Right forelimb (tissue), 1 donor: ENCODE measurements at regions not wholly inside any gene's neighbourhood (a gene's known extent, or its start where the extent isn't known, plus 50 kb on each side); places are given as distances from the start of the nearest gene placed in this dataset.
"Not testable (repeated sequence)": the region's sequence is repeated elsewhere in the genome, so short reads cannot be mapped to it uniquely, and the experiment has no call there.

Source experiments
- DNase-seq: peaks from one replicate; pipeline ENCODE4 v3.0.0-alpha.2; 2018

DNA sequence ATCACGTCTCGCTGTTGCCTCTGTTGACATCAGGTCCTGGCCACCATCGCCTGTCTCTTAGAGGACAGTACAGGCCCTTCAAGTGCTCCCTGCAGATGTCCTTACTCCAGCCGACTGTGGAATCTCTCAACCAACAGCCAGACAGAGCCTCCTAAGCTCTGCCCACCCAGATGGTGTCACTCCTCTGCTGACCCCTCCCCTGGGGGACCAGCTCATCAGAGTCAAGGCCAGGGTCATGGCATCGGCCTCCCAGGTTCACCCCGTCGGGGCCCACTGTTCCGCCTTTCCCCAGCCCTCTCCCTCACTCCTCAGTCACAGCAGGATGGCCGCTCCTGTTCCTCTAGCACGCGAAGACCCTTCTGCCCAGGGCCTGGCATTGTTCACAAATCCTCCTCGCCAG is 157.3 kb upstream of the TMEM132C start:
- no peak for DNase-seq

GRCh38 chr12:128111333-128111732 is 155.6 kb upstream of the TMEM132C start:
- no peak for DNase-seq

DNA sequence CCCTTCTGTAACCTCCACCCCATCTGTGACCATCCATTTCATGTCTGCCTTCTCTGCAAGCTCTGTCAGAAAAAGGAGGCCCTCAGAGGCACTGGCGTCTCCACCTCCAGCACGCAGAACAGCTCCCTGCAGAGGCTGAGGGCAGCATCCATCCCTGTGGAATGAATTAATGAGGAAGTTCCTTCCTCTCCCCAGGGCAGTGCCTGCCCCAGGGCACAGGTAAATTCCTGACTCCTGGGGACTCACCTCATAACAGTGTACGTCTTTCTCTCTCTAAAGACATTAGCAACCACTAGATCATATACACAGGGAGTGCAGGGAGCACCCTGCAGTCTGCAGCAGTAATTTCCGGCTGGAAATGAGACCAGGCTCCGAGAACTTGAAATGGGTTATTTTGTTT is 155.0 kb upstream of the TMEM132C start:
- no peak for DNase-seq

DNA sequence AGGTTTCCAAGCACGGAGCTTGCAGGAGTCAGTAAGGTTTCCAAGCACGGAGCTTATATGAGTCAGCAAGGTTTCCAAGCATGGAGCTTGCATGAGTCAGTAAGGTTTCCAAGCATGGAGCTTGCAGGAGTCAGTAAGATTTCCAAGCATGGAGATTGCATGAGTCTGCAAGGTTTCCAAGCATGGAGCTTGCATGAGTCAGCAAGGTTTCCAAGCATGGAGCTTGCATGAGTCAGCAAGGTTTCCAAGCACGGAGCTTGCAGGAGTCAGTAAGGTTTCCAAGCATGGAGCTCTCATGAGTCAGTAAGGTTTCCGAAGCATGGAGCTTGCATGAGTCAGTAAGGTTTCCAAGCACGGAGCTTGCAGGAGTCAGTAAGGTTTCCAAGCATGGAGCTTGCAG is 153.7 kb upstream of the TMEM132C start:
- not testable (repeated sequence) for DNase-seq

DNA sequence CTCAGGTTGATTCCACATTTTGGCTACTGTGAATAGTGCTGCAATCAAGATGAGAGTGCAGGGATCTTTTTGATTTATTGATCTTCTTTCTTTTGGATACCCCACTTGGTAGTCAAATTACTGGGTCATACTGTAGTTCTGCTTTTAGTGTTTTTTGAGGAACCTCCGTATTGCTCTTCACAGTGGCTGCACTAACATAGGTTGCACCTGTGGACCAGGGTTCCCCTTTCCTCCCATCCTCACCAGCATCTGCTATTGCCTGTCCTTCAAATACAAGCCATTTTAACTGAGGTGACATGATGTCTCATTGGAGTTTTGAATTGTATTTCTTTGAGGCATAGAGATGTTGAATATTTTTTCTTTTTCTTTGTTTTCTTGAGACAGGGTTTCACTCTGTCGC is 152.5 kb upstream of the TMEM132C start:
- no peak for DNase-seq

GRCh38 chr12:128116537-128116936 is 150.4 kb upstream of the TMEM132C start:
- DNase-seq, result no peak

- DNase-seq, result no peak
Measured at GRCh38 chr12:128120035-128120434, 146.9 kb upstream of the TMEM132C start.

DNA sequence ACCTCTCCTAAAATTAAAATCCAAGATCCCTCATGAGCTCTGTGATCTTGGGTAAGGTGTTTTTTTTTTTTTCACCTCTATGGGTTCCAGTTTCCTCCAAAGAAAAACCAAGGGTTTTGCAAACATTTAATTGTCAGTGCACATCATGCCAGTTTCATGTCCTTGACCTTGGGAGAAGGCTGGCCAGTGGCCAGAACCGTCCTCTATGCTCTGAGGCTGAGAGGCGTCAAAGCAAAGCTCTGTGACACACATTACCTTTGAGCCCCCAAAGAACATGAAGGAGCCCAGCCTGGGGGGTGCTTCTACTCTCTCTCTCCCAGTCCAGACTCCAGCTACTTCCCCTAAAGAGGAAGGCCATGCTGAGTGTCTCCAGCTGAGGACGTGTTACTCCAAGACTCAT is 145.5 kb upstream of the TMEM132C start:
- no peak for DNase-seq

GRCh38 chr12:128123096-128123495 is 143.9 kb upstream of the TMEM132C start:
- DNase-seq, result no peak

GRCh38 chr12:128131955-128132354 is 135.0 kb upstream of the TMEM132C start:
- DNase-seq, result no peak

- no peak for DNase-seq
Measured at GRCh38 chr12:128133321-128134073, 133.5 kb upstream of the TMEM132C start.

GRCh38 chr12:128137140-128137539 is 129.8 kb upstream of the TMEM132C start:
- no peak for DNase-seq

DNA sequence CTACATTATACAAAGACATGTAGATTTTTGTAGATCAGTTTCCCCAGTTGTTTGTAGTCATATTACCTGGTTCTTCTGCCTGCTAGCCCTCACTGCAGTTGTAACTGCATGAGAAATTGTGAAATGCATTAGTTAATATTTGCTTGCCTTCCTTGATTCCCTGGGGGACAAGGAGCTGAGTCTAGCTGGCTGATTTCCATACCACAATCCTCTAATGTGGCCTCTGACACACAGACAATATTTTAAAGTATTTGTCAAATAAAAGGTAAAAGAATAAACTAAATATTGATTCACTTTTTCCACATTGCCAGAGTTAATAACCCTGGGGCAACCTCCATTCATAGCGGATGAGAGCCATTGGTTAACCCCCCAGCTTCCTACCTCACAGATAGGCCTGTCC is 128.8 kb upstream of the TMEM132C start:
- DNase-seq, result no peak

DNA sequence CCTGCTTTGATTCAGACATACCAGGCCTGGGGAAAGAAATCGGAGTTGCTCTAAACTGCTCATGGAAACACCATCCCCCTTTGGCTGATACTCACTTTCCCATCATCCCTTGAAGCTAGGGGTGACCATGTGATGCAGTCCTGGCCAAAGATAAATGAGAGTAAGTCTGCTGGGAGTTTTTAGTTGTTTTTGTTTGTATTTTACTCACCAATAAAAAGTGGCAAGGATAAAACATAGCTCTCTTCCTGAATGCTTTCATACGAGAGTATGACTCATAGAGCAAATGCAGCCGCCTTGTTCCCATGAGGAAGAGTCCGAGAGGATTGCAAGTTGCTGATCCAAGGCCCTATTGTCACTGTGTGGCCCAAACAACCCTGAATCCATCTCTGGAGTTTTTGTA is 126.4 kb upstream of the TMEM132C start:
- DNase-seq, result no peak

GRCh38 chr12:128150961-128151360 is 116.0 kb upstream of the TMEM132C start:
- no peak for DNase-seq

GRCh38 chr12:128155571-128155970 is 111.4 kb upstream of the TMEM132C start:
- no peak for DNase-seq

GRCh38 chr12:128163086-128163485 is 103.9 kb upstream of the TMEM132C start:
- no peak for DNase-seq

DNA sequence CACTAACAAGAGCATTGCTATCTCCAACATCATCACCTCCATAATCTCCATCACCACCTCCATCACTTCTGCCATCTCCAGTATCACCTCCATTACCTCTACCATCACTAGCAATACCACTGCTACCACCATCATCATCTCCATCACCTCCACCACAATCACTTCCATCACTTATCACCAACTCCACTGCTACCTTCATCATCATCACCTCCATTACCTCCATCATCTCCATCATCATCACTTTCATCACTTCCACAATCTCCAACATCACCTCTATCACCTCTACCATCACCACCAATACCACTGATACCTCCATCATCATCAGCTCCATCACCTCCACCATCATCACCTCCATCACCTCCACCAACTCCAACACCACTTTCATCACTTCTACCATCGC is 102.4 kb upstream of the TMEM132C start:
- no peak for DNase-seq

DNA sequence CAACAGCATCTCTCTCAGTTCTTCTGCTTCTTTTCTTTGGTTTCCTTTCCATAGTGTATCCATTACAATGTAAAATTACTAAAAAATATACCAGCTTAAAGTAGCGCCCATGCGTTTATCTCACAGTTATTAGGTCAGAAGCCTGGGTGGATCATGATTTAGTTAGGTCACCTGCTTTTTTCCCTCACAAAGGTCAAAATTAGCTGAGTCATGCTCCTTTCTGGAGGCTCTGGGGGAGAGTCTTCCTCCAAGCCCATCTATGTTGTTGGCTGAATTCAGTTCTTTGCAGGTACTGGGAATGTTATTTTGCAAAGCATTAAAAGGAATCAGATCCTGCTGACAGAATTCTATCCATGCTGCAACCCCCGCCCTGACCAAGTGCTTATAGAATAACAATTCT is 101.6 kb upstream of the TMEM132C start:
- no peak for DNase-seq

- no peak for DNase-seq
Measured at GRCh38 chr12:128168273-128168672, 98.7 kb upstream of the TMEM132C start.

DNA sequence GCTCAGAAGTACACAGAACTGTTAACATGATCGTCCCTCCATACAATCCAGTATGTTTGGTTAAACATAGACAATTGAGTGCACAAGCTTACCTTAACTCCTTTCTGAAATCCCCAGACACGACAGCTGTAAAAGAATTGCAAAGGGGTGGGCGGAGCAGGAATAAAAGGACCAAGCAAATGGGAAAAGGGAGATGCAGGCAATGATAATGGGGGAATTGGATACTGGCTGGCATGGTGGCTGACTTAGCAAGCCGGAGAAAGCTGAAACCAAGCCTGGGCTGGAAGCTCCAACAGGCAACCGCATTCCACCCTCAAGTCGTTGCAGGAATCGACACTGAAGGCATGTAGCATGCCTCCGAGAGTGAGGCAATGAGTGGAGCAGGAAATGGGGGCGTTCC is 96.8 kb upstream of the TMEM132C start:
- no peak for DNase-seq

- no peak for DNase-seq
Measured at GRCh38 chr12:128178565-128178964, 88.4 kb upstream of the TMEM132C start.

DNA sequence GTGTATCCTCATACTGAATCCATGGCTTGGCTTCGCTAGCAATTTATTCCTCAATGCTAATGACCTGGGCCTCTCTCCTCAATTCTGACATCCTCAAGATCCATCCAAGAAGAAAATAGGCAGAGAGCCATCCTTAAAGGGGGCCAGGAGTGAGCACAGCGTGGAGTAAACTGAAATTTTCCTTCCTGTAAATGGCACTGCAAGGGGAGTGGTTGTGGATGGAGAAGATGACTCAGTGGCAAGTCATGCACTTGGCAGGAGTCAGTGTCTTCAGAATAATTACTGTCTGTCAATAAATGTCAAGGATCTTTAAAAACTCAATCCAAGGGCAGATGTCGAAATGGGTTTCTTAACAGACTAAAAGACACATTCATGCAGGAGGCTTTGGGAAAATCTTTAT is 88.0 kb upstream of the TMEM132C start:
- DNase-seq, result no peak

DNA sequence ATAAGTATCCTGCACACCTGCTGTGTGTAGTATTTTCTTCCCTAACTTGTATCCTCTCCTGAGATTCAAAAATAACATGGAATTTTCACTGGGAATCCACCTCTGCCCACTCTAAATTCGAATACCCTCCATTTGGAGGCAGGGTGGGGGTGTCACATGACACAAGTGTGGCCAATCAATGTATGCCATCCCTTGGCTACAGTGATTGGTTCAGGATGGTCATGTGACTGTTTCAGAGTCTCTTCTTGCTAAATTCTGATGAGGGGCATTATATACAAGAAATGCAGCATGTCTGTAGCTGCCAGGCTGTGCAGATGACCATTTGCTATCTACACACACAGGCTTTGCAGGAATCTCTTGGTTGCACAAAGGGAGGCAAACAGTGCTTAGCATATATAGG is 86.8 kb upstream of the TMEM132C start:
- no peak for DNase-seq

DNA sequence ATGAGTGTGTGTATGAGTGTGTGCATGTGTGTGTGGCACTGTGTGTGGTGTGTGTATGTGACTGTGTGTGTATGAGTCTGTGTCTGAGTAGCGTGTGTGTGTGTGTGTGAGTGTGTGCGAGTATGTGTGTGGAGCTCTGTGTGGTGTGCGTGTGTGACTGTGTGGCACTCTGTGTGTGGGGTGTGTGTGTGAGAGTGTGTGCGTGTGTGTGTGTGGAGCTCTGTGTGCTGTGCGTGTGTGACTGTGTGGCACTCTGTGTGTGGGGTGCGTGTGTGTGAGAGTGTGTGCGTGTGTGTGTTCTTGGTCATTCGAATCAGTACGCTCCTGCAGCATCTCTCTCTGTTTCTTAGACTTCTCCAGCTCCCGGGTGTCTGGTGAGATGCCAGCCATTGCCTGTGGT is 76.9 kb upstream of the TMEM132C start:
- no peak for DNase-seq
